SK-N-MC (cell line): ENCODE measurements at regions not wholly inside any gene's neighbourhood (a gene's known extent, or its start where the extent isn't known, plus 50 kb on each side); places are given as distances from the start of the nearest gene placed in this dataset.

Source experiments
- EZH2 ChIP-seq: fragments of 200-600 bp; sonication (generic); IDR thresholded peaks from one replicate; pipeline ENCODE4 v1.6.1; 2017; ENCODE audit warnings: antibody characterized with exemption
- POLR2AphosphoS5 ChIP-seq: IDR thresholded peaks from 2 replicates; pipeline ENCODE4 v1.6.1; 2012; ENCODE audit warnings: mild to moderate bottlenecking, low read depth, low read length, borderline replicate concordance

GRCh38 chr2:192969055-192969454, 774.3 kb upstream of the TMEFF2 start:
- TF ChIP-seq EZH2 (no peak), POLR2AphosphoS5 (no peak)
